AG04450 (cell line): ENCODE measurements at regions not wholly inside any gene's neighbourhood (a gene's known extent, or its start where the extent isn't known, plus 50 kb on each side); places are given as distances from the start of the nearest gene placed in this dataset.

ENCODE experiments used
- CTCF ChIA-PET: fragments of 300-600, 350-600 bp; formaldehyde crosslinking; extraction: SDS; loops from one replicate; lab custom pipeline; 2022; ENCODE audit warnings: antibody characterized with exemption, inconsistent platforms; lab: Charles Lee
- POLR2A ChIA-PET: fragments of 350-600 bp; formaldehyde crosslinking; extraction: SDS; loops from one replicate; lab custom pipeline; 2021; ENCODE audit warnings: antibody characterized with exemption, inconsistent platforms; lab: Yijun Ruan, JAX
- DNase-seq: peaks from one replicate; pipeline ENCODE4 v3.0.0-alpha.2; 2011; ENCODE audit warnings: low read depth, low spot score
- H3K27ac ChIP-seq: one replicate; pipeline ENCODE4 v1.5.1; 2012; ENCODE audit warnings: low read depth, low read length, control low read depth
- H3K27me3 ChIP-seq: one replicate; pipeline ENCODE4 v1.6.0; 2012; ENCODE audit warnings: low read length; ENCODE audit not compliant: control insufficient read depth, insufficient read depth
- H3K4me3 ChIP-seq: 2 replicates; pipeline ENCODE4 v1.5.1; 2011; ENCODE audit warnings: mild to moderate bottlenecking, low read depth, low read length, control low read depth
- H3K9me3 ChIP-seq: 2 replicates; pipeline ENCODE4 v1.5.1; 2012; ENCODE audit warnings: low read length; ENCODE audit not compliant: control insufficient read depth, insufficient read depth
- CTCF ChIP-seq: IDR thresholded peaks from 2 replicates; pipeline ENCODE4 v1.5.1; 2011; ENCODE audit warnings: low read depth, low read length, control low read depth, inconsistent platforms

GRCh38 chrX:140343226-140343868 is 161.5 kb downstream of the SOX3 start:
- Histone ChIP-seq H3K27ac (no peak overlapping the region), H3K27me3 (no peaks in the 10 kb centered on the region), H3K9me3 (no peaks in the 10 kb centered on the region), H3K4me3 (no peak overlapping the region)
- ChIA-PET POLR2A (no interaction called here), CTCF (no interaction called here)
- TF ChIP-seq CTCF: no peak
- no peak for DNase-seq

GRCh38 chrX:140342410-140342809 is 162.5 kb downstream of the SOX3 start:
- ChIA-PET CTCF (no interaction called here), POLR2A (no interaction called here)
- Histone ChIP-seq H3K4me3 (no peak overlapping the region), H3K27ac (no peak overlapping the region), H3K9me3 (no peaks in the 10 kb centered on the region), H3K27me3 (no peaks in the 10 kb centered on the region)
- no peak for TF ChIP-seq CTCF
- no peak for DNase-seq

GRCh38 chrX:140337263-140337662 is 167.6 kb downstream of the SOX3 start:
- no peaks in the 10 kb centered on the region for H3K27me3 ChIP-seq
- H3K27ac ChIP-seq: no peak overlapping the region
- no peak for TF ChIP-seq CTCF
- POLR2A ChIA-PET: no interaction called here
- no peaks in the 10 kb centered on the region for H3K9me3 ChIP-seq
- CTCF ChIA-PET: no interaction called here
- no peak for DNase-seq
- no peak overlapping the region for H3K4me3 ChIP-seq

GRCh38 chrX:140318296-140318695 is 186.6 kb downstream of the SOX3 start:
- TF ChIP-seq CTCF: no peak
- Histone ChIP-seq H3K27ac (no peak overlapping the region), H3K9me3 (no peaks in the 10 kb centered on the region; the same call in 1 of the 2 replicates), H3K27me3 (no peaks in the 10 kb centered on the region), H3K4me3 (no peak overlapping the region)
- ChIA-PET POLR2A (no interaction called here), CTCF (no interaction called here)
- DNase-seq: no peak

- Histone ChIP-seq H3K27ac (no peak overlapping the region), H3K4me3 (no peak overlapping the region), H3K9me3 (no peaks in the 10 kb centered on the region; the same call in 1 of the 2 replicates), H3K27me3 (no peaks in the 10 kb centered on the region)
- DNase-seq: no peak
- ChIA-PET CTCF (no interaction called here), POLR2A (no interaction called here)
- no peak for TF ChIP-seq CTCF
Observed at GRCh38 chrX:140317462-140317861, 187.4 kb downstream of the SOX3 start.
